Glutamatergic neuron (in vitro differentiated cells): ENCODE measurements at regions not wholly inside any gene's neighbourhood (a gene's known extent, or its start where the extent isn't known, plus 50 kb on each side); places are given as distances from the start of the nearest gene placed in this dataset.

ENCODE experiments used
- DNase-seq: peaks from one replicate; pipeline ENCODE4 v3.0.0; 2022
- H3K27ac Mint-ChIP-seq: one replicate; pipeline ENCODE4 v1.8.0; 2020; ENCODE audit warnings: mild to moderate bottlenecking, mixed read lengths, inconsistent platforms; ENCODE audit not compliant: unreplicated experiment
- H3K27me3 Mint-ChIP-seq: one replicate; pipeline ENCODE4 v1.8.0; 2020; ENCODE audit warnings: mild to moderate bottlenecking, moderate library complexity, mixed read lengths, inconsistent platforms; ENCODE audit not compliant: unreplicated experiment
- H3K36me3 Mint-ChIP-seq: one replicate; pipeline ENCODE4 v1.8.0; 2020; ENCODE audit warnings: mild to moderate bottlenecking, mixed read lengths, inconsistent platforms; ENCODE audit not compliant: unreplicated experiment
- H3K4me1 Mint-ChIP-seq: one replicate; pipeline ENCODE4 v1.8.0; 2020; ENCODE audit warnings: mild to moderate bottlenecking, low read depth, mixed read lengths, inconsistent platforms; ENCODE audit not compliant: unreplicated experiment
- H3K4me3 Mint-ChIP-seq: one replicate; pipeline ENCODE4 v1.8.0; 2020; ENCODE audit warnings: mild to moderate bottlenecking, mixed read lengths, inconsistent platforms; ENCODE audit not compliant: unreplicated experiment
- H3K9me3 Mint-ChIP-seq: one replicate; pipeline ENCODE4 v1.8.0; 2020; ENCODE audit warnings: mild to moderate bottlenecking, moderate library complexity, mixed read lengths, inconsistent platforms; ENCODE audit not compliant: unreplicated experiment
- TF ChIP-seq, protein P1 (sequence below): fragments of 200-600 bp; sonication (generic); IDR thresholded peaks from one replicate; pipeline ENCODE4 v1.5.0; 2021; ENCODE audit not compliant: partially characterized antibody, unreplicated experiment

DNA sequence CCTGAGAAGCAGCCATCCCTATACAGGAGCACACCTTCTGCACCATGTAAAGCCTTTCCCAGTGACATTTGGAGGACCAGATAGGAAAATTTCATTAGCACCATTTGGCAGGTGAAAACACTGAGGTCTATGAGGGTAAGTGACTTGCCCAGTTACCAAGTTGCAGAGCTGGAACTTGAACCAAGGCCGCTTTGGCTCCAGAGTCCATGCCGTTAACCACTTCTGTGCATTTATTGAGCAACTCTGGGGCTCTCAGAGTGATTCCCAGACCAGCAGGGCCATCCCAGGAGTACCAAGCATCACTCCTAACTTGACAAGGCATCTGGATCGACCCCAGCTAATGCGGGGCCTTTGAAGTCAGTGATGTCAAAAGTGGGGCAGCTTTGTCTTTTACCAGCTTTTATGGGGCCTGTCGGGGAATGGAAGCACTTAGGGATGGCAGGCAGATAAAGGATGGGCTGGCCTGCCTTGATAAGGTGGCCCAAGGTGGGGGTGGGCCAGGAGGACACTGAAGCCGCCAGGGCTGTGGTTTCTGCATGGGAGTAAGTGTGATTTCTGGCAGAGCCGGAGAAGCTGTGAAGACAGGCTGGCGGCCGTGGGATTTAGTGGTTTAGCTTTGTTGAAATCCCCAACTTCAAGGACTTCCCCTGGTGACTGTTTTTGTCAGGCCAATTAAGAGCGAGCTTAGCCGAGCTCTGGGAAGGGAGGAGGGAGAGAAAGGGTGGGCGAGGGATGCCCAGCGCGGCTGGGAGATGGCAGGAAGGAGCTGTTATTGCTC is 127.3 kb downstream of the MACROH2A1 start:
- no peaks in the 10 kb centered on the region for H3K36me3 Mint-ChIP-seq
- DNase-seq: no peak
- peaks cover 6% of the 10 kb centered on the region for H3K27me3 Mint-ChIP-seq
- H3K9me3 Mint-ChIP-seq: peaks cover 3% of the 10 kb centered on the region
- no peak overlapping the region for H3K27ac Mint-ChIP-seq
- TF ChIP-seq, protein P1, sequence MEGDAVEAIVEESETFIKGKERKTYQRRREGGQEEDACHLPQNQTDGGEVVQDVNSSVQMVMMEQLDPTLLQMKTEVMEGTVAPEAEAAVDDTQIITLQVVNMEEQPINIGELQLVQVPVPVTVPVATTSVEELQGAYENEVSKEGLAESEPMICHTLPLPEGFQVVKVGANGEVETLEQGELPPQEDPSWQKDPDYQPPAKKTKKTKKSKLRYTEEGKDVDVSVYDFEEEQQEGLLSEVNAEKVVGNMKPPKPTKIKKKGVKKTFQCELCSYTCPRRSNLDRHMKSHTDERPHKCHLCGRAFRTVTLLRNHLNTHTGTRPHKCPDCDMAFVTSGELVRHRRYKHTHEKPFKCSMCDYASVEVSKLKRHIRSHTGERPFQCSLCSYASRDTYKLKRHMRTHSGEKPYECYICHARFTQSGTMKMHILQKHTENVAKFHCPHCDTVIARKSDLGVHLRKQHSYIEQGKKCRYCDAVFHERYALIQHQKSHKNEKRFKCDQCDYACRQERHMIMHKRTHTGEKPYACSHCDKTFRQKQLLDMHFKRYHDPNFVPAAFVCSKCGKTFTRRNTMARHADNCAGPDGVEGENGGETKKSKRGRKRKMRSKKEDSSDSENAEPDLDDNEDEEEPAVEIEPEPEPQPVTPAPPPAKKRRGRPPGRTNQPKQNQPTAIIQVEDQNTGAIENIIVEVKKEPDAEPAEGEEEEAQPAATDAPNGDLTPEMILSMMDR: no peak
- peaks cover 5% of the 10 kb centered on the region for H3K4me1 Mint-ChIP-seq
- H3K4me3 Mint-ChIP-seq: no peak overlapping the region

DNA sequence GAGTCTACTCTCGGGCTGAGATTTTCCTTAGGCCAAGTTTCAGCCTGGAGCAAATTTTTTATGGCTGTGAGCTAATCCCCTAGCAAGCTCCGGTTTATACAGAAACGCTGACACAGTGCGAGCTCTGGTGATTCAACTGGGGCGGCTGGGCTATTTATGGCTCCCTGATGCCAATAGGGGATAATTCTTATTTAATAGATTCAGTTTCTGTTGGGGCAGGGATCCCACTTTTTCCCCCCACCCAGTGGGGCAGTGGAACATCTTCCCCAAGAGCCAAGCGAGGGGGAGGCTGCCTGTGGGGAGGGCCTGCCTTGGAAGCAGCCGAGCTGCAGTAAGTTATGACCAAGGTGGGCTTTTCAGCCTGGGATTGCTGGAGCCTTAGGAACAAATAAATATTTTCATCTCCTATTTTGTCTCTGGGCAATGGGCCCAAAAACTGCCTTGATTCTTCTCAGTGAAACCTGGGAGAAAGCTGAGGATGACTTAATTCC is 129.1 kb downstream of the MACROH2A1 start:
- Mint-ChIP-seq H3K36me3 (no peaks in the 10 kb centered on the region), H3K4me3 (no peak overlapping the region), H3K27ac (no peak overlapping the region), H3K4me1 (peaks cover 7% of the 10 kb centered on the region), H3K27me3 (peaks cover 9% of the 10 kb centered on the region), H3K9me3 (peaks cover 3% of the 10 kb centered on the region)
- TF ChIP-seq, protein P1: no peak
- no peak for DNase-seq

DNA sequence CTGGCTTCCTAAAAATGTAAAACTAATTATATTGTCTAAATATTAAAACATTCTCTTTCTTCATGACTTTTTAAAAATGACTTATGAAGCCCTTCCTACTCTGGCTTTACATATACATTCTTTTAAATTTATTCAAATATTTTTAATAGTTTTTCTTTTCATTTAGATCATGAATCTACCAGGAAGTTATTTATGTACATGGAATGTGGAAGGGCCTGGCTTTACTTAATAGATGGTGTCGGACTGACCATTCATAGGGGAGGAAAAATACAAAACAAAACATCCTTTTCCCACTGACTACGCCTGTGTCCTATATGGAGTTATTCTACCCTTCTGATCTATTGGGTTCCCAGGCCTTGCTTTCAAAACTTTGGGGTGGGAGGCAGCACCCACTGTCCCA is 129.8 kb downstream of the MACROH2A1 start:
- Mint-ChIP-seq H3K36me3 (no peaks in the 10 kb centered on the region), H3K4me1 (peaks cover 7% of the 10 kb centered on the region), H3K27me3 (peaks cover 9% of the 10 kb centered on the region), H3K4me3 (no peak overlapping the region), H3K9me3 (peaks cover 3% of the 10 kb centered on the region), H3K27ac (no peak overlapping the region)
- no peak for DNase-seq
- TF ChIP-seq, protein P1: no peak

DNA sequence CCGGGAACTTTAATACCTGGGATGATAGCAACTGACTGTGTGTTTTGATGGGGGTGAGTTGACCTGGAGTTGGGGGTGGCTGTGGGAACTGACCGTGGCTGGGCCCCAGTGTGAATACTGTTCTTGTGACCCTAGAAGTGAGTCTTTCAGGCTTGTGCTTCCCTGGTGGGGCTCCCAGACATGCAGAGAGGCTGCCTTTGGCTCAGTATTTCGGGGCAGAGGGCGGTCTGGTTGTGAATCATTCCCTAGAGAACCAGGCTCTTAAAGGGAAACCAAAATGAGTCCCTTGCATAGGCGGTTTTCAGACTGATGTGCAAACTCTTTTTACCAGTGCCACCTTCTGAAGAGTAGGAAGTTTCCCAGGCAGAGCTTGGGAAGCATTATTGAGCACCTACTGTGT is 132.1 kb downstream of the MACROH2A1 start:
- no peak overlapping the region for H3K4me3 Mint-ChIP-seq
- no peaks in the 10 kb centered on the region for H3K36me3 Mint-ChIP-seq
- TF ChIP-seq, protein P1: no peak
- no peak for DNase-seq
- H3K27me3 Mint-ChIP-seq: peaks cover 9% of the 10 kb centered on the region
- peaks cover 7% of the 10 kb centered on the region for H3K4me1 Mint-ChIP-seq
- no peak overlapping the region for H3K27ac Mint-ChIP-seq
- H3K9me3 Mint-ChIP-seq: no peaks in the 10 kb centered on the region

DNA sequence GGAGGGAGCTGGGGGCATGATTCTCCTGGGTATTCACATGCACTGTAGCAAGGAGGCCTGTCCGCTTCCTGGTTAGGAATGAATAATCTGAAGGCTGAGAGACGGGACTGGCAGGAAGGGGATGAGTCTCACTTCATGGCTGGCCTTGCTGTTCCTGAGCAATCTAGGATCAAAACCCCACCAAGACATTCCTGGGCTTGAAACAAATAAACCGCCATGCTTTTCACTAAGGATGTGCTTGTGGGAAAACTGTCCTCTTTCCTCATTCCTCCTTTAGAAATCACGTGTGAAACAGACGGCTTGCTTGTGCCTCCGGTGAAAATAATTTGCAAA is 132.8 kb downstream of the MACROH2A1 start:
- TF ChIP-seq, protein P1: no peak

More for the DNA sequence above, 132.8 kb downstream of the MACROH2A1 start:
- Mint-ChIP-seq H3K9me3 (no peaks in the 10 kb centered on the region), H3K27me3 (peaks cover 6% of the 10 kb centered on the region), H3K4me3 (no peak overlapping the region), H3K36me3 (no peaks in the 10 kb centered on the region), H3K27ac (no peak overlapping the region), H3K4me1 (peaks cover 7% of the 10 kb centered on the region)
- no peak for DNase-seq
